ENCODE measurements at regions not wholly inside any gene's neighbourhood (a gene's known extent, or its start where the extent isn't known, plus 50 kb on each side); places are given as distances from the start of the nearest gene placed in this dataset.

- no peak overlapping the region for H3K4me3 Mint-ChIP-seq
- no peaks in the 10 kb centered on the region for H3K36me3 Mint-ChIP-seq (ENCODE audit: insufficient read depth in 2 of 2)
- H3K27me3 Mint-ChIP-seq (ENCODE audit: low read depth), result no peaks in the 10 kb centered on the region
- H3K9me3 Mint-ChIP-seq, result peaks cover 0 to 2% of the 10 kb centered on the region in 2 donors
- H3K27ac Mint-ChIP-seq, result no peak overlapping the region
- no peak for ATAC-seq (replicated peaks in 1 of 2)
- H3K4me1 Mint-ChIP-seq (ENCODE audit: low read depth), result no peaks in the 10 kb centered on the region
- no peak for DNase-seq
Measured at GRCh38 chr4:124486423-124486822, 226.1 kb downstream of the ANKRD50 start.

DNA sequence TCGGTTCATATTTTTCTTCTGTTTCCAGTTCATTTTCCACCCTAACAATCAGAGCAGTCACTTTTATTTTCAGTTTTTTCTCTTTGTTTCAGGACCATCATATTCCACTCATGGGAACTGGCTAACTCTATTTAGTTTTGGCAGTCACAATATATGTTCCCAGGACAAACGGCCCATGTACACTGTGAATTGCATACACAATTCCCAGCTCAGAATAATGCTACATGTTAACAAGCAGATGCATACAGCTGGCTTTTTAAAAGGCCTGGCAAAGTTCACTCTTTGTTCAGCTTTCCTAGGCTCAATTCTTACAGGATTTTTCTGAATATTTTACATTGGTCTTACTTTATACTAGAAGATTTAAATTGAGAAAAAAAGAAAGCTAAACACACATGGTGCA lies 224.9 kb downstream of the ANKRD50 start:
- Mint-ChIP-seq H3K4me1 (ENCODE audit: low read depth) (no peaks in the 10 kb centered on the region), H3K27me3 (ENCODE audit: low read depth) (no peaks in the 10 kb centered on the region), H3K36me3 (ENCODE audit: insufficient read depth in 2 of 2) (no peaks in the 10 kb centered on the region), H3K27ac (no peak overlapping the region), H3K4me3 (no peak overlapping the region), H3K9me3 (peaks cover 0 to 2% of the 10 kb centered on the region in 2 donors)
- no peak for DNase-seq
- ATAC-seq (replicated peaks in 1 of 2), result no peak

GRCh38 chr4:124491361-124492145 lies 221.0 kb downstream of the ANKRD50 start:
- DNase-seq (no peak), ATAC-seq (replicated peaks in 1 of 2) (no peak)
- Mint-ChIP-seq H3K36me3 (ENCODE audit: insufficient read depth in 2 of 2) (no peaks in the 10 kb centered on the region), H3K27me3 (ENCODE audit: low read depth) (no peaks in the 10 kb centered on the region), H3K9me3 (peaks cover 0 to 2% of the 10 kb centered on the region in 2 donors), H3K27ac (no peak overlapping the region), H3K4me1 (ENCODE audit: low read depth) (no peaks in the 10 kb centered on the region), H3K4me3 (no peak overlapping the region)

GRCh38 chr4:124499261-124499660 lies 213.3 kb downstream of the ANKRD50 start:
- Mint-ChIP-seq H3K27ac (no peak overlapping the region), H3K36me3 (ENCODE audit: insufficient read depth in 2 of 2) (no peaks in the 10 kb centered on the region), H3K27me3 (ENCODE audit: low read depth) (no peaks in the 10 kb centered on the region), H3K4me3 (no peak overlapping the region), H3K9me3 (peaks cover 0 to 2% of the 10 kb centered on the region in 2 donors), H3K4me1 (ENCODE audit: low read depth) (no peaks in the 10 kb centered on the region)
- DNase-seq, result no peak
- ATAC-seq (replicated peaks in 1 of 2), result no peak

- Mint-ChIP-seq H3K36me3 (ENCODE audit: insufficient read depth in 2 of 2) (no peaks in the 10 kb centered on the region), H3K27me3 (ENCODE audit: low read depth) (no peaks in the 10 kb centered on the region), H3K9me3 (peaks cover 0 to 2% of the 10 kb centered on the region in 2 donors), H3K27ac (no peak overlapping the region), H3K4me3 (no peak overlapping the region), H3K4me1 (ENCODE audit: low read depth) (no peaks in the 10 kb centered on the region)
- ATAC-seq (replicated peaks in 1 of 2) (no peak), DNase-seq (no peak)
Measured at GRCh38 chr4:124501576-124501975, 211.0 kb downstream of the ANKRD50 start.

DNA sequence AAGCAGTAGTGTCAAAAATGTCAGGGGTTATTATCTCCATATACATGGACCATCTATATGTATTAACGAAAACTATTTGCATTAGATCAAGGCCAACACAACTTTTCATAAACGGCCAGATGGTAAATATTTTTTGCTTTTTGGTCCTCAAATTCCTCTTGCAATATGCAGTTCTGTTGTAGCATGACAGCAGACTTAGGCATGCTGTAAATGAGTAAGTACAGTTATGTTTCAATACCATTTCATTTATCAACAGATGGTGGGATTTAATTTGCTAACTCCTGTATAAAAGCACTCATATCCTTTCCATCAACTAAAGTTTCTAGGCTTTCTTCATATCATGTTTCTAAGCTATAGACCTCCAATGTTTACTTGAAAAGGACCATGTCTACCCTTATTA lies 208.1 kb downstream of the ANKRD50 start:
- ATAC-seq (replicated peaks in 1 of 2), result no peak
- Mint-ChIP-seq H3K4me3 (no peak overlapping the region), H3K4me1 (ENCODE audit: low read depth) (no peaks in the 10 kb centered on the region), H3K9me3 (no peaks in the 10 kb centered on the region), H3K36me3 (ENCODE audit: insufficient read depth in 2 of 2) (no peaks in the 10 kb centered on the region), H3K27ac (no peak overlapping the region), H3K27me3 (ENCODE audit: low read depth) (no peaks in the 10 kb centered on the region)
- DNase-seq, result no peak

DNA sequence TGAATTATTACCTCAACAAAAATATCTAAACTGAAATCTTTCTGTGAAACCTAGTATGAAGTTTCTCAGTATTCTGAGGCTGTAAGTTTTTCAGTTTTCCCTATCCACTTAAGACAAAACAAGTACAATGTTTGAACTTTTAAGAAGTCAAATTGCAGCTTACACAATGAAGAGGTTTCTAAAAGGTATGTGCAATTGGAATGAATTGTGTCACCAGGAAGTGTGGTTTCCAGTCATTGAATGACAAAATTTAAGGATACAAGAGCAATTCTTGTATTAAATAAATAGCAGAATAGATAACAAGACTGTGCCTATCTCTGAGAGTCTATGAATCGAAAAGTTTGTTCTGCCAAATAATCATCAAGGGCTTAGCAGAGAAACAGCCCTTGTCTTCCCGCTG lies 207.3 kb downstream of the ANKRD50 start:
- no peaks in the 10 kb centered on the region for H3K36me3 Mint-ChIP-seq (ENCODE audit: insufficient read depth in 2 of 2)
- H3K27me3 Mint-ChIP-seq (ENCODE audit: low read depth), result no peaks in the 10 kb centered on the region
- no peaks in the 10 kb centered on the region for H3K9me3 Mint-ChIP-seq
- H3K4me3 Mint-ChIP-seq, result no peak overlapping the region
- DNase-seq, result no peak
- H3K4me1 Mint-ChIP-seq (ENCODE audit: low read depth), result no peaks in the 10 kb centered on the region
- no peak for ATAC-seq (replicated peaks in 1 of 2)
- no peak overlapping the region for H3K27ac Mint-ChIP-seq

DNA sequence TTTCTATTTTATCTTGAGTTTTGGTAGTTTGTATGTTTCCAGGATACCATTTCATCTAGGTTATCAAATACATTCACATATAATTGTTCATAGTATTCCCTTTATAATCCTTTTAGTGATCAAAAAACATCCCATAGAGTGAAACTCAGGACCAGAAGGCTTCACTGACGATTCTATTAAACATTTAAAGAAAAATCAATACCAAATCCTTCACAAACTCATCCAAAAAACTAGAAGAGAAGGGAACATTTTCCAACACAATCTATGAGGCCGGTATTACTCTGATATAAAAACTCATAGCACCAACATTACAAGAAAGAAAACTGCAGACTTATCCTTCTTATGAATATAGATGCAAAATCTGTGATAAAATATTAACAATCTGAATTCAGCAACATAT lies 203.4 kb downstream of the ANKRD50 start:
- no peak for DNase-seq
- H3K9me3 Mint-ChIP-seq, result no peaks in the 10 kb centered on the region
- H3K27ac Mint-ChIP-seq, result no peak overlapping the region
- H3K36me3 Mint-ChIP-seq (ENCODE audit: insufficient read depth in 2 of 2), result no peaks in the 10 kb centered on the region
- no peaks in the 10 kb centered on the region for H3K27me3 Mint-ChIP-seq (ENCODE audit: low read depth)
- no peak for ATAC-seq (replicated peaks in 1 of 2)
- H3K4me3 Mint-ChIP-seq, result no peak overlapping the region
- no peaks in the 10 kb centered on the region for H3K4me1 Mint-ChIP-seq (ENCODE audit: low read depth)

GRCh38 chr4:124514588-124514987 lies 197.9 kb downstream of the ANKRD50 start:
- Mint-ChIP-seq H3K4me3 (no peak overlapping the region), H3K27ac (no peak overlapping the region), H3K9me3 (no peaks in the 10 kb centered on the region), H3K36me3 (ENCODE audit: insufficient read depth in 2 of 2) (no peaks in the 10 kb centered on the region), H3K27me3 (ENCODE audit: low read depth) (no peaks in the 10 kb centered on the region), H3K4me1 (ENCODE audit: low read depth) (no peaks in the 10 kb centered on the region)
- no peak for DNase-seq
- no peak for ATAC-seq (replicated peaks in 1 of 2)

DNA sequence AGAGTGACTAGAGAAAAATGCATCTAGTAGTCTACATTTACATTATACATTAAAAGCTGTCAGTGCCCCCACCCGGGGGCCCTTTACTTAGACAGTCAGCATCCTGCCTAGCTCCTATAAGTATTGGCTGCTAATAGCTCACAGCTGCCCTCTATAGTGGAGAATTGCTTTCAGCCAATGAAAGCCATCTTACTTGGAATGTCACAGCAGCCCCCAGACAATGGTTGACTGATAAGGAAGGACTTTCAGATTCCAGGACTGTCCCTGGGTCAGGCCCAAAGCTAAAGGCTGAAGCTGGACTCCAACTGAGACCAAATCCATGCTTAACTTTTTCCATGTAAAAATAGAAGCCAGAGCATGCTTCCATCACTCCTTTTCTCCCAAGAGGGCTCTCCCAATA lies 196.9 kb downstream of the ANKRD50 start:
- Mint-ChIP-seq H3K27me3 (ENCODE audit: low read depth) (no peaks in the 10 kb centered on the region), H3K4me3 (no peak overlapping the region), H3K4me1 (ENCODE audit: low read depth) (no peaks in the 10 kb centered on the region), H3K36me3 (ENCODE audit: insufficient read depth in 2 of 2) (no peaks in the 10 kb centered on the region), H3K9me3 (no peaks in the 10 kb centered on the region), H3K27ac (no peak overlapping the region)
- no peak for ATAC-seq (replicated peaks in 1 of 2)
- no peak for DNase-seq

- H3K4me3 Mint-ChIP-seq, result no peak overlapping the region
- no peaks in the 10 kb centered on the region for H3K4me1 Mint-ChIP-seq (ENCODE audit: low read depth)
- H3K27ac Mint-ChIP-seq, result no peak overlapping the region
- no peaks in the 10 kb centered on the region for H3K36me3 Mint-ChIP-seq (ENCODE audit: insufficient read depth in 2 of 2)
- H3K9me3 Mint-ChIP-seq, result no peaks in the 10 kb centered on the region
- DNase-seq (no peak), ATAC-seq (replicated peaks in 1 of 2) (no peak)
- H3K27me3 Mint-ChIP-seq (ENCODE audit: low read depth), result no peaks in the 10 kb centered on the region
Measured at GRCh38 chr4:124519196-124519595, 193.3 kb downstream of the ANKRD50 start.

DNA sequence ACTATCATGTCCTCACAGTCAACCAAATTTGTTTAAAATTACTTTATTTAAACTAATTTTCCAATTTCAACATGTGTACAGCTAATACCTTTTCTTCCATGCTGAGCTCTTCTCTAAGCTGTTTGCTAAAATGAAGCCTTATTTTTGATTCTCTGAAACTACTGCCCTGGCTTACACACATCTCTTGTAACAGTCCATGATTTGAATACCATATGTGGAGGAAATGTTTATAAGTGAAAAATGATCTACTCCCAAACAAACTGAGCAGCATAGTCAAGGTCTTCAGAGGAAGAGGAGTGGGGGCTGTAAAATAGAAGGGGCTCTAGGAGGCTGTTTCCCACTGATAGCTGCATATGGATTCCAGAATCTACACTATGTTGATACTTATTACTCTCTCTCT lies 188.7 kb downstream of the ANKRD50 start:
- Mint-ChIP-seq H3K9me3 (peaks cover 0 to 5% of the 10 kb centered on the region in 2 donors), H3K4me3 (no peak overlapping the region), H3K36me3 (ENCODE audit: insufficient read depth in 2 of 2) (no peaks in the 10 kb centered on the region), H3K27me3 (ENCODE audit: low read depth) (no peaks in the 10 kb centered on the region), H3K4me1 (ENCODE audit: low read depth) (no peaks in the 10 kb centered on the region), H3K27ac (no peak overlapping the region)
- no peak for ATAC-seq (replicated peaks in 1 of 2)
- no peak for DNase-seq

- no peaks in the 10 kb centered on the region for H3K36me3 Mint-ChIP-seq (ENCODE audit: insufficient read depth in 2 of 2)
- H3K4me1 Mint-ChIP-seq (ENCODE audit: low read depth), result no peaks in the 10 kb centered on the region
- H3K9me3 Mint-ChIP-seq, result peaks cover 0 to 5% of the 10 kb centered on the region in 2 donors
- no peak overlapping the region for H3K4me3 Mint-ChIP-seq
- no peak overlapping the region for H3K27ac Mint-ChIP-seq
- ATAC-seq (replicated peaks in 1 of 2) (no peak), DNase-seq (no peak)
- H3K27me3 Mint-ChIP-seq (ENCODE audit: low read depth), result no peaks in the 10 kb centered on the region
Measured at GRCh38 chr4:124525524-124525923, 187.0 kb downstream of the ANKRD50 start.

DNA sequence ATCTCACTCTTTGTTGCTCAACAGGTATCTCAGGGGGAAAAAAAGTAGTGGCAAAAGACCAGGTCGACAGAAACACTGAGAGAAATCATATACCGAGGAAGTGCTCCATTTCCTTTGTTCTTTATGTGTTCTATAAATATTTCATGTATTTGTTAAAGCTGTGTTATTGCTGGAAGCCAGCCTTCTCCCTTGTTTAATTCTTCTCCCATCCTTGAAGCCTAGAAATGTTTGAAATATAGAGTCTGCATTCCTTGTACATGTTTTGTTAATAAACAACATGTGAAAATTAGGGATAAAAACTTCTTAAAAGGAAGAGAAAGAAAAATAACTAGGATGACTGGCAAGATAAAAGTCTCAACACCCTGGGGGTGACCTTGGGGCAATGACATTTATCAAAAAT lies 186.2 kb downstream of the ANKRD50 start:
- Mint-ChIP-seq H3K27me3 (ENCODE audit: low read depth) (no peaks in the 10 kb centered on the region), H3K36me3 (ENCODE audit: insufficient read depth in 2 of 2) (no peaks in the 10 kb centered on the region), H3K27ac (no peak overlapping the region), H3K4me1 (ENCODE audit: low read depth) (no peaks in the 10 kb centered on the region), H3K4me3 (no peak overlapping the region), H3K9me3 (peaks cover 0 to 5% of the 10 kb centered on the region in 2 donors)
- DNase-seq (no peak), ATAC-seq (replicated peaks in 1 of 2) (no peak)

All from activated T-cell treated with anti-CD3 and anti-CD28 coated beads, Interleukin-2, amount 50 U/mL, for 72 hours (primary cell).